ENCODE measurements at regions not wholly inside any gene's neighbourhood (a gene's known extent, or its start where the extent isn't known, plus 50 kb on each side); places are given as distances from the start of the nearest gene placed in this dataset.

DNA sequence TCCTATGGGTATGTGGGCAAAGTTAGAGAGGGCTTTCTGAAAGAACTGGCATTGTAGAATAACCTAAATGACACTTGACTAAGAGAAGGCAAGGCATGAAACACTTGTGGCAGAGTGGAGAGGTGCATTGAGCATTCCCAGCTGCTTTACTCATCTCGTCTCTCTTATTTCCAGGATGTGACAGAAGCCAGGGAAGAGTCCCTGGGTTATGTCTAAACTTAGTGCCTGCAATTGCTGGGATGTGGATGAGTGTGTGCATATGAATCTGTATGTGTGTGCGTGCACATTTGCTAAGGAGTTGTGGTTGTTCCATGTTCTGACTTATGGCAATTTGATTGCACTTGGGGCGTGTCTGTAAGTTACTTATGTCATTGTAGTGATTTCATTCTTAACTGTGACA, 1326.5 kb upstream of the B3GALT2 start:
- DNase-seq (ENCODE audit: extremely low read depth, low read depth), result no peak

DNA sequence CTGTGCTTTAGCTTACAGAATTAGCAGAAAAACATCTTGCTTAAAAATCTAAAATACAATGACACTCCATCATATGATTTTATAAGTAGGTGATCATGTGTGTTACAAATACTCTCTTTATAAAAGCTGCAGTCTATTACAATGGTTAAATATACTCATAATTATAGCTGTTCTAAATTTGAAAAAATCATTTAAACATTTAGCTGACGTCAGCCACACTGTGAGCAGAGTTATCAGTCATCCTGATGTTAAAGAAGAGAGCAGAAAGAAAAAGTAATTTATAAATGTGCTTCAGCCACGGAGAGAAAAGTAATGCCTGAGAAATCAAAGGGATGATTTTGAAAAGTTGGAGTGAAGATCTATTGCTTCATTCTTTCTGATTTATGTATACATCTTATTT, 1325.9 kb upstream of the B3GALT2 start:
- TF ChIP-seq CTCF (IDR thresholded peaks at IDR 0.05; ENCODE audit: low read depth, low read length), result no peak
- DNase-seq (ENCODE audit: extremely low read depth, low read depth), result no peak

More for the DNA sequence above, 1326.5 kb upstream of the B3GALT2 start:
- TF ChIP-seq CTCF (IDR thresholded peaks at IDR 0.05; ENCODE audit: low read depth, low read length), result no peak

DNA sequence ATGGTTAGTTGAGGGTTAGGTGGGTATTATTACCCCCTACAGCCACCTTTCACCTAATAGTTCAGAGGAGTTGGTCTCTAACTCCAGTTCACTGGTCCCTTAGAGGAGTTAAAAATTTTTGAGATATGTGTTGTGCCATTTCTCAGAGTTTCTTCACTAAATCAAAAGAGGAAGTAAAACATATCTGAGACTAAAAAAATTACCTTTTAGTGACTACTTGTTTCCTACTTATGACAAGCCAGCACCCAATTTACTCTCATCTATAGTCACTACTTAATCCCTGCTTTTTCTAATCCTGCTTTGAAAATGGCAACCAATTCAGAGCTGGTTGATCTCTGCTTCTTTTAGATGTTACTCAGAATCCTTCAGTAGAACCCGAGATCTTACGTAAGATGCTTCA, 1316.8 kb upstream of the B3GALT2 start:
- TF ChIP-seq CTCF (IDR thresholded peaks at IDR 0.05; ENCODE audit: low read depth, low read length), result no peak
- DNase-seq (ENCODE audit: extremely low read depth, low read depth), result no peak

DNA sequence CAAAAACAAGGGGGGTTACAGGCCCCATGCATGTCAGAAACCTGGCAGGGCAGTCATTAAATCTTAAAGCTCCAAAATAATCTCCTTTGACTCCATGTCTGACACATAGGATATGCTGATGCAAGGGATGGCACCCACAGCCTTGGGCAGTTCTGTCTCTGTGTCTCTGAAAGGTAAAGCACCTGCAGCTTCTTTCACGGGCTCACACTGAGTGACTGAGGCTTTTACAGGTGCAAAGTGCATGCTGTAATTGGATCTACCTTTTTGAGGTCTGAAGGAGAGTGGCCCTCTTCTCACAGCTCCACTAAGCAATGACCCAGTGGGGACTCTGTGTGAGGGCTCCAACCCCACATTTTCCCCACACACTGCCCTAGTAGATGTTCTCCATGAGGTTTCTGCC, 1309.0 kb upstream of the B3GALT2 start:
- TF ChIP-seq CTCF (IDR thresholded peaks at IDR 0.05; ENCODE audit: low read depth, low read length), result no peak

DNA sequence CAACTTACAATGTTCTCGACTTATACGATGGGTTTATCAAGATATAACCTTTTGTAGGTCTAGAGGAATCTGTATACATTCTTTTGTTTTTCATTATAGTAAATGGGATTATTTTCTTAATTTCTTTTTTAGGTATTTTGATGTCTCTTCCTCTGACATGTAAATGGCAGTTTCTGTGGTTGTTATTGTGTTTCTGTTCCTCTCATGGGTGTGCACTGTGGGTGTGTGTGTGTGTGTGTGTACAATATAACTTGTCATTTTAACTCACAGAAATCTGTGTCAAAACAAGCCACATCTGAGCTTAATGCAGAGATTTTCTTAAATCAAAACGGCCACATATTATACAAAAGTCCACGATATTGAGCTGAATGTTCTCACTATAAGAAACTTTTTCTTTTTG, 1300.8 kb upstream of the B3GALT2 start:
- no peak for TF ChIP-seq CTCF (IDR thresholded peaks at IDR 0.05; ENCODE audit: low read depth, low read length)
- DNase-seq (ENCODE audit: extremely low read depth, low read depth), result no peak

More for the DNA sequence above, 1309.0 kb upstream of the B3GALT2 start:
- no peak for DNase-seq (ENCODE audit: extremely low read depth, low read depth)

DNA sequence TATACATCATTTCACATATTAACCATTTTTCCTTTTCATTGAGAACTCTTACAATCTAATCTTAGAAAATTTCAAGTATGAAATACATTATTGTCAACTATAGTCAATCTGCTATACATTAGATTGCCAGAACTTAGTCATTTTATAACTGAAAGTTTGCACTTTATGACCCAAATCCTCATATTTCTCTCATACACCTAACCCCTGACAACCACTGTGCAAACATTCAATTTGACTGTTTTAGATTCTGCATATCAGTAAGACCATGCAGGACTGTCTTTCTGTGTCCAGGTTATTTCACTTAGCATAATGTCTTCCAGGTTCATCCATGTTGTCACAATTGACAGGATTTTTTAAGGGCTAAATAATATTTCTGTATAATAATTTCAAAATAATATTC, 1299.0 kb upstream of the B3GALT2 start:
- DNase-seq (ENCODE audit: extremely low read depth, low read depth), result no peak
- no peak for TF ChIP-seq CTCF (IDR thresholded peaks at IDR 0.05; ENCODE audit: low read depth, low read length)

- DNase-seq (ENCODE audit: extremely low read depth, low read depth), result no peak
- no peak for TF ChIP-seq CTCF (IDR thresholded peaks at IDR 0.05; ENCODE audit: low read depth, low read length)
These were observed 1292.3 kb upstream of the B3GALT2 start for GRCh38 chr1:194478731-194479130.
